OCI-LY1 (cell line): ENCODE measurements at regions not wholly inside any gene's neighbourhood (a gene's known extent, or its start where the extent isn't known, plus 50 kb on each side); places are given as distances from the start of the nearest gene placed in this dataset.

Source experiments
- H2AFZ ChIP-seq: fragments of 200-600 bp; sonication (generic), shearing (Covaris generic); 2 replicates; pipeline ENCODE4 v1.6.0; 2014; ENCODE audit warnings: antibody characterized with exemption, mild to moderate bottlenecking, low read length
- H3F3A ChIP-seq: fragments of 200-600 bp; sonication (generic), shearing (Covaris generic); 2 replicates; pipeline ENCODE4 v1.6.0; 2014; ENCODE audit warnings: mild to moderate bottlenecking, antibody characterized with exemption, low read length, moderate library complexity; ENCODE audit not compliant: insufficient read depth
- H3K27ac ChIP-seq: fragments of 200-600 bp; sonication (generic); 2 replicates; pipeline ENCODE4 v1.5.1; 2014; ENCODE audit warnings: low read length, mixed run types, mild to moderate bottlenecking, low read depth; ENCODE audit not compliant: poor library complexity, severe bottlenecking
- H3K27me3 ChIP-seq: fragments of 200-600 bp; sonication (generic); 2 replicates; pipeline ENCODE4 v1.6.0; 2014; ENCODE audit warnings: antibody characterized with exemption, mild to moderate bottlenecking, low read length, moderate library complexity; ENCODE audit not compliant: insufficient read depth
- H3K36me3 ChIP-seq: fragments of 200-600 bp; sonication (generic); 2 replicates; pipeline ENCODE4 v1.6.1; 2014; ENCODE audit warnings: mild to moderate bottlenecking, antibody characterized with exemption, low read length, moderate library complexity, mixed read lengths; ENCODE audit not compliant: insufficient read depth
- H3K4me1 ChIP-seq: fragments of 200-600 bp; sonication (generic); 2 replicates; pipeline ENCODE4 v1.5.1; 2014; ENCODE audit warnings: mild to moderate bottlenecking, low read length, moderate library complexity; ENCODE audit not compliant: insufficient read depth, severe bottlenecking
- H3K4me2 ChIP-seq: fragments of 200-600 bp; sonication (generic), shearing (Covaris generic); 2 replicates; pipeline ENCODE4 v1.6.1; 2014; ENCODE audit warnings: low read length
- H3K4me3 ChIP-seq: fragments of 200-600 bp; sonication (generic); 2 replicates; pipeline ENCODE4 v1.5.1; 2014; ENCODE audit warnings: low read length, low read depth, mild to moderate bottlenecking, mixed read lengths; ENCODE audit not compliant: poor library complexity, severe bottlenecking
- H3K79me2 ChIP-seq: fragments of 200-600 bp; shearing (Covaris generic); 2 replicates; pipeline ENCODE4 v1.6.1; 2016; ENCODE audit warnings: mixed run types, low read length, mixed read lengths; ENCODE audit not compliant: insufficient read depth
- H3K9ac ChIP-seq: fragments of 200-600 bp; sonication (generic), shearing (Covaris generic); 2 replicates; pipeline ENCODE4 v1.6.1; 2014; ENCODE audit warnings: mild to moderate bottlenecking, low read length, mixed read lengths
- H3K9me2 ChIP-seq: fragments of 200-600 bp; sonication (generic), shearing (Covaris generic); 2 replicates; pipeline ENCODE4 v1.6.1; 2014; ENCODE audit warnings: low read depth, mild to moderate bottlenecking, low read length, mixed read lengths
- H3K9me3 ChIP-seq: fragments of 200-600 bp; shearing (Covaris generic); 2 replicates; pipeline ENCODE4 v1.6.1; 2014; ENCODE audit warnings: low read length, mixed read lengths
- H4K20me1 ChIP-seq: fragments of 200-600 bp; sonication (generic), shearing (Covaris generic); 2 replicates; pipeline ENCODE4 v1.6.0; 2016; ENCODE audit warnings: mild to moderate bottlenecking, low read length; ENCODE audit not compliant: insufficient read depth
- EZH2 ChIP-seq: fragments of 200-600 bp; sonication (generic), shearing (Covaris generic); IDR thresholded peaks from 2 replicates; pipeline ENCODE4 v1.8.0; 2017; ENCODE audit warnings: borderline replicate concordance, mixed run types, mild to moderate bottlenecking, antibody characterized with exemption, low read length, moderate library complexity, mixed read lengths
- TF ChIP-seq, protein P1 (sequence below): fragments of 200-600 bp; sonication (generic), shearing (Covaris generic); IDR thresholded peaks from 2 replicates; pipeline ENCODE4 v1.5.1; 2017; ENCODE audit warnings: mild to moderate bottlenecking, antibody characterized with exemption, low read length, moderate library complexity, mixed read lengths

DNA sequence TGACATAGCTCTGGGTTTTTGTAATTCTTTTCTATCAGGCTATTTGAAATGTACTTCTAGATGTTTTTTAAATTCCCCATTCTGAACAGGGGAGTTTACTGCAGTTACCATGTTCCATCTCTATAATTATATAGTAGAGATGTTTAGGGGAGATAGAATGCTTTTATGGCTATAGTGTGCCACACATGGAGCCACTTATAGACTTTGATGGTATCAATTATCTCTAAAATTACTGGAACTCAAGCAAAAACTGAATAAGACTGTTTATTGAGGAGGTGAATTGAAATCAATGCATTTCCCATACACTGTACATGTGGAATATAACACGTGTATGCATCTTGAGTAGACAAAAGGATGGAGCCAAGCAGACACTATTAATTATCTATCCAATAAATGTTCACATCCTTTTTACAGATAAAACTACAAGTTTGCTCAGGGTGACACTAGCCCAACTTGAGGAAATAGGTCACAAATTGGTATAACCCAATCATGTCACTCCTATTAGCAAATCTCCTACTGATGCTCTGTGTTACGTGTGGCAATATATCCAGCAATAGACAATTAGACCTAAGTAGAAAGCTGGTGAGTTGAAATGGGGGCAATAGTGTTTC lies 1882.6 kb downstream of the PCDH9 start:
- Histone ChIP-seq H4K20me1 (no peaks in the 10 kb centered on the region), H2AFZ (no peak overlapping the region), H3K9me2 (no peaks in the 10 kb centered on the region), H3K27me3 (no peaks in the 10 kb centered on the region), H3K36me3 (no peaks in the 10 kb centered on the region), H3K4me3 (no peak overlapping the region), H3K27ac (no peak overlapping the region), H3K79me2 (no peaks in the 10 kb centered on the region), H3K4me2 (no peak overlapping the region), H3F3A (no peaks in the 10 kb centered on the region), H3K9ac (no peak overlapping the region), H3K9me3 (peaks cover 4% of the 10 kb centered on the region; the same call in 1 of the 2 replicates), H3K4me1 (no peaks in the 10 kb centered on the region)
- TF ChIP-seq, protein P1, sequence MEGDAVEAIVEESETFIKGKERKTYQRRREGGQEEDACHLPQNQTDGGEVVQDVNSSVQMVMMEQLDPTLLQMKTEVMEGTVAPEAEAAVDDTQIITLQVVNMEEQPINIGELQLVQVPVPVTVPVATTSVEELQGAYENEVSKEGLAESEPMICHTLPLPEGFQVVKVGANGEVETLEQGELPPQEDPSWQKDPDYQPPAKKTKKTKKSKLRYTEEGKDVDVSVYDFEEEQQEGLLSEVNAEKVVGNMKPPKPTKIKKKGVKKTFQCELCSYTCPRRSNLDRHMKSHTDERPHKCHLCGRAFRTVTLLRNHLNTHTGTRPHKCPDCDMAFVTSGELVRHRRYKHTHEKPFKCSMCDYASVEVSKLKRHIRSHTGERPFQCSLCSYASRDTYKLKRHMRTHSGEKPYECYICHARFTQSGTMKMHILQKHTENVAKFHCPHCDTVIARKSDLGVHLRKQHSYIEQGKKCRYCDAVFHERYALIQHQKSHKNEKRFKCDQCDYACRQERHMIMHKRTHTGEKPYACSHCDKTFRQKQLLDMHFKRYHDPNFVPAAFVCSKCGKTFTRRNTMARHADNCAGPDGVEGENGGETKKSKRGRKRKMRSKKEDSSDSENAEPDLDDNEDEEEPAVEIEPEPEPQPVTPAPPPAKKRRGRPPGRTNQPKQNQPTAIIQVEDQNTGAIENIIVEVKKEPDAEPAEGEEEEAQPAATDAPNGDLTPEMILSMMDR = no peak
- no peak for TF ChIP-seq EZH2

DNA sequence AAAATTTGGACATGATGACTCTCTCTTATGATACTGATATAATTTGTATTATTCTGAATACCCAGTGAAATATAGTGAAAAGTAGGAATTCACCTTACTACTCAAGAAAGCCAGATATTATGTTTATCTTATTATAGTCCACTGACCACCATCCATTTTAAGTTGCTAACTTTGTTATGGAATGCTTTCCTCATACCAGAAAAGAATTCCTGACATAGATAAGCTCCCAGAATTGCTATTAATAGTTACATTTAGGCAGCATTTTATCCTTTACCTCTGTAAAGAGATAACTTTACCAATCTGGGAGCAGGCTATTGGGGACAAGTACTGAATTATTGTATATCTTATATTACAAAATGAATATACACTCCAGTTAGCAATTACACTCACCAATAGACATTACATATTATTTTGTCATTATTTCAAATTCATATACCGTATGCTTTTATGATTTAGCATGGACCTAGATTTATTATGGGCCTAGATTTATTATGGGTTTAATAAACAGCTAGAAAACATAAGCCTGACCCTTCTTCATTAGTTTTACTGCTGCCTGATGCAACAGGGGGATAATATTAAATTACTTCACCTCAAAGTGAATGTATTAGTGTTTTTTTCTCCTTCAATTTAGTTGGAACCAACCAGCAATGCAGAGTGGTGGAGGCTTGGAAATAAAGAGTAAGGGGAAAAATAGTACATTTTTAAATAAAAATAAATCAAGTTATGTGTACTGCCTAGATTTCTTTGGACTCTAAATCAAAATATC lies 1886.1 kb downstream of the PCDH9 start:
- Histone ChIP-seq H3K9me2 (no peaks in the 10 kb centered on the region), H3K27me3 (no peaks in the 10 kb centered on the region), H2AFZ (no peak overlapping the region), H3K9ac (no peak overlapping the region), H3F3A (no peaks in the 10 kb centered on the region), H3K4me2 (no peak overlapping the region), H3K27ac (no peak overlapping the region), H3K36me3 (no peaks in the 10 kb centered on the region), H4K20me1 (no peaks in the 10 kb centered on the region), H3K9me3 (peaks cover 4% of the 10 kb centered on the region; the same call in 1 of the 2 replicates), H3K79me2 (no peaks in the 10 kb centered on the region), H3K4me1 (no peaks in the 10 kb centered on the region), H3K4me3 (no peak overlapping the region)
- TF ChIP-seq, protein P1 = no peak
- TF ChIP-seq EZH2 = no peak

DNA sequence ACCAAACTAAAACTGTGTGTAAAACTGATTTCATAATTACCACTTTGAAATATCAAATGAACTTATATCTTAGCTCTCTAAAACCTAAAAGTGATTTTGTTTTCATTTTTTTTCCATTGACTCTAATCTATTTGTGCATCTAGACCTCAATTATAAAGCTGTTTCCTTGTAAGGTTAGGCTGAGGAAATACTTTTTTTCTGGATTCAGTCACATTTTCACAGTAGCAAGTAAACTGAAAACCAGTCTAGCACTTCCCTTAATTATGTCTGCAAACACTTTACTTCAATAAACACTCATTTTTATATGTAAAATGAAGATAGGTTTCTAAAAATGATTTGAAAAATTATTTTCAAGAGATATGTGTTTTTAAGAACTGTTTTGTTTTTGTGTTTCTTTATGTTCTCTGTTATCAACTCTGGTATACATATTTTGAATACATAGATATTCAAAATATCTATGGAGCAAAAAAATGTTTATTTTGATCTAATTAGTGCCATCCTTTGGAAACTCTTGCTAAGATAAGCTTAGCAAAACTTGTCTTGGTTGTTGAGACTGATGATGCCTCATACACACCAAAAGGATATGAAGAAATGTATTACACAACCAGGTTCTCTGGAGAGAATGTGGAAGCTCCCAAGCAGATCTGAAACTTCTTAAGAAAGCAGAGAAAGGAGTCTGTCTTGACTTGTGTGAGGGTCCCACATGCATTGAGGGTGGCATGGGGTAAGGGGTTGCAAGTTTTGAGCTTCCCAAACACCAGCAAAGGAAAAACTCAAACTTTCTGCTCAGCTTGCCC lies 1887.4 kb downstream of the PCDH9 start:
- Histone ChIP-seq H3K4me1 (no peaks in the 10 kb centered on the region), H3K79me2 (no peaks in the 10 kb centered on the region), H4K20me1 (no peaks in the 10 kb centered on the region), H3K36me3 (no peaks in the 10 kb centered on the region), H3K9ac (no peak overlapping the region), H3K9me3 (peaks cover 6% of the 10 kb centered on the region; the same call in 1 of the 2 replicates), H2AFZ (no peak overlapping the region), H3F3A (no peaks in the 10 kb centered on the region), H3K4me2 (no peak overlapping the region), H3K27ac (no peak overlapping the region), H3K27me3 (no peaks in the 10 kb centered on the region), H3K9me2 (no peaks in the 10 kb centered on the region), H3K4me3 (no peak overlapping the region)
- no peak for TF ChIP-seq EZH2
- TF ChIP-seq, protein P1 = no peak
